Smooth muscle cell (in vitro differentiated cells): ENCODE measurements at regions not wholly inside any gene's neighbourhood (a gene's known extent, or its start where the extent isn't known, plus 50 kb on each side); places are given as distances from the start of the nearest gene placed in this dataset.
A peak's percentile ranks its signal among the peaks of the same experiment; 100 is the strongest.

Experiments
- DNase-seq: peaks from one replicate; lab custom pipeline; 2025; ENCODE audit not compliant: unreplicated experiment; lab: John Stamatoyannopoulos, UW
- H2AFZ ChIP-seq: fragments of 200-600 bp; sonication (generic); 2 replicates; pipeline ENCODE4 v1.6.0; 2016; ENCODE audit warnings: antibody characterized with exemption, low read depth, mild to moderate bottlenecking
- H3F3A ChIP-seq: fragments of 200-600 bp; sonication (generic); 2 replicates; pipeline ENCODE4 v1.6.0; 2017; ENCODE audit warnings: antibody characterized with exemption, low read depth
- H3K27ac ChIP-seq: fragments of 200-600 bp; sonication (generic); 2 replicates; pipeline ENCODE4 v1.5.1; 2016; ENCODE audit warnings: low read depth, mild to moderate bottlenecking
- H3K27me3 ChIP-seq: fragments of 200-600 bp; sonication (generic); 2 replicates; pipeline ENCODE4 v1.6.1; 2016; ENCODE audit warnings: low read depth, mild to moderate bottlenecking
- H3K36me3 ChIP-seq: fragments of 200-600 bp; sonication (generic); 2 replicates; pipeline ENCODE4 v1.5.1; 2016; ENCODE audit warnings: low read depth
- H3K4me1 ChIP-seq: fragments of 200-600 bp; sonication (generic); 2 replicates; pipeline ENCODE4 v1.5.1; 2016; ENCODE audit warnings: low read depth
- H3K4me2 ChIP-seq: fragments of 200-600 bp; sonication (generic); 2 replicates; pipeline ENCODE4 v1.6.0; 2016; ENCODE audit warnings: mild to moderate bottlenecking
- H3K4me3 ChIP-seq: fragments of 200-600 bp; sonication (generic); 2 replicates; pipeline ENCODE4 v1.5.1; 2016; ENCODE audit warnings: mild to moderate bottlenecking
- H3K79me2 ChIP-seq: fragments of 200-600 bp; sonication (generic); 2 replicates; pipeline ENCODE4 v1.6.0; 2016; ENCODE audit warnings: low read depth, mild to moderate bottlenecking
- H3K9ac ChIP-seq: fragments of 200-600 bp; sonication (generic); 2 replicates; pipeline ENCODE4 v1.6.0; 2016; ENCODE audit warnings: low read depth
- H3K9me3 ChIP-seq: fragments of 200-600 bp; sonication (generic); replicated peaks from 2 replicates; pipeline ENCODE4 v1.5.1; 2016; ENCODE audit warnings: low read depth
- H4K20me1 ChIP-seq: fragments of 200-600 bp; sonication (generic); 2 replicates; pipeline ENCODE4 v1.6.0; 2016; ENCODE audit warnings: low read depth
- CTCF ChIP-seq: fragments of 200-600 bp; sonication (generic); IDR thresholded peaks from 2 replicates; pipeline ENCODE4 v1.5.1; 2017; ENCODE audit warnings: borderline replicate concordance, mild to moderate bottlenecking, antibody characterized with exemption; ENCODE audit not compliant: insufficient read depth, poor library complexity, severe bottlenecking
- WGBS: methylation state at CpG from one replicate; pipeline ENCODE4 v1.1.7; 2016; ENCODE audit warnings: low lambda C conversion rate; 5-methylcytosine and 5-hydroxymethylcytosine counted together

GRCh38 chr5:28903643-28904042 is 1865.3 kb upstream of the CDH9 start:
- TF ChIP-seq CTCF, result no peak
- Histone ChIP-seq H3F3A (no peaks in the 10 kb centered on the region), H4K20me1 (no peaks in the 10 kb centered on the region), H2AFZ (no peak overlapping the region), H3K27ac (no peak overlapping the region), H3K27me3 (no peaks in the 10 kb centered on the region), H3K9me3 (no peaks in the 10 kb centered on the region), H3K4me3 (no peak overlapping the region), H3K79me2 (no peaks in the 10 kb centered on the region), H3K4me1 (no peaks in the 10 kb centered on the region), H3K9ac (no peak overlapping the region), H3K36me3 (no peaks in the 10 kb centered on the region), H3K4me2 (no peak overlapping the region)
- no peak for DNase-seq

GRCh38 chr5:28896949-28897348 is 1858.6 kb upstream of the CDH9 start:
- TF ChIP-seq CTCF, result peak; percentile 37
- Histone ChIP-seq H3K4me1 (no peaks in the 10 kb centered on the region), H4K20me1 (no peaks in the 10 kb centered on the region)

GRCh38 chr5:28880936-28881335 is 1842.5 kb upstream of the CDH9 start:
- no peaks in the 10 kb centered on the region for H3K4me1 ChIP-seq
- no peaks in the 10 kb centered on the region for H3K36me3 ChIP-seq
- no peak overlapping the region for H3K9ac ChIP-seq
- no peak for TF ChIP-seq CTCF
- H4K20me1 ChIP-seq, result no peaks in the 10 kb centered on the region
- H3K79me2 ChIP-seq, result no peaks in the 10 kb centered on the region
- no peak overlapping the region for H2AFZ ChIP-seq
- no peaks in the 10 kb centered on the region for H3K27me3 ChIP-seq
- 79% methylated on average over 1 of the region's 1 CpG for whole genome bisulfite sequencing
- H3F3A ChIP-seq, result no peaks in the 10 kb centered on the region
- DNase-seq, result no peak
- H3K9me3 ChIP-seq, result no peaks in the 10 kb centered on the region
- no peak overlapping the region for H3K27ac ChIP-seq
- no peak overlapping the region for H3K4me2 ChIP-seq
- H3K4me3 ChIP-seq, result no peak overlapping the region

More at GRCh38 chr5:28896949-28897348, 1858.6 kb upstream of the CDH9 start:
- Histone ChIP-seq H3K27ac (no peak overlapping the region), H3K79me2 (no peaks in the 10 kb centered on the region), H3K9ac (no peak overlapping the region), H3K4me3 (no peak overlapping the region), H3K4me2 (no peak overlapping the region), H3F3A (no peaks in the 10 kb centered on the region), H3K36me3 (no peaks in the 10 kb centered on the region), H3K9me3 (no peaks in the 10 kb centered on the region), H2AFZ (no peak overlapping the region), H3K27me3 (no peaks in the 10 kb centered on the region)
- DNase-seq, result no peak

- TF ChIP-seq CTCF, result no peak
- Histone ChIP-seq H3K4me1 (no peaks in the 10 kb centered on the region), H3K36me3 (no peaks in the 10 kb centered on the region), H3K27me3 (no peaks in the 10 kb centered on the region), H3K79me2 (no peaks in the 10 kb centered on the region), H2AFZ (no peak overlapping the region), H3K9me3 (no peaks in the 10 kb centered on the region), H3K4me2 (no peak overlapping the region), H3F3A (no peaks in the 10 kb centered on the region), H3K9ac (no peak overlapping the region), H3K4me3 (no peak overlapping the region), H4K20me1 (no peaks in the 10 kb centered on the region), H3K27ac (no peak overlapping the region)
- no peak for DNase-seq
These were observed 1838.7 kb upstream of the CDH9 start for GRCh38 chr5:28877050-28877449.
